GM12892 (cell line): ENCODE measurements at regions not wholly inside any gene's neighbourhood (a gene's known extent, or its start where the extent isn't known, plus 50 kb on each side); places are given as distances from the start of the nearest gene placed in this dataset.
"Not testable (repeated sequence)": the region's sequence is repeated elsewhere in the genome, so short reads cannot be mapped to it uniquely, and the experiment has no call there.

Experiments
- DNase-seq: peaks from one replicate; pipeline ENCODE4 v3.0.0; 2011; ENCODE audit not compliant: insufficient read length
- FAIRE-seq: peaks from 2 replicates; lab custom pipeline; 2011; peaks lifted over from hg19 to GRCh38; lab: Jason Lieb, UNC
- POLR2A ChIP-seq: IDR thresholded peaks from 2 replicates; pipeline ENCODE4 v1.6.1; 2011; ENCODE audit warnings: low read depth, low read length, control low read depth
- POLR2AphosphoS5 ChIP-seq: IDR thresholded peaks from 2 replicates; pipeline ENCODE4 v1.6.1; 2011; ENCODE audit warnings: low read depth, low read length, control low read depth
- TAF1 ChIP-seq: IDR thresholded peaks from 2 replicates; pipeline ENCODE4 v1.6.1; 2011; ENCODE audit warnings: low read depth, mild to moderate bottlenecking, control low read depth, low read length, borderline replicate concordance

GRCh38 chr14:28820677-28821076 lies 54.1 kb downstream of the FOXG1 start:
- no peak for FAIRE-seq
- DNase-seq: no peak
- no peak for TF ChIP-seq POLR2AphosphoS5
- TF ChIP-seq TAF1: no peak

GRCh38 chr14:28821993-28822392 lies 55.4 kb downstream of the FOXG1 start:
- TF ChIP-seq POLR2AphosphoS5 (no peak), POLR2A (no peak), TAF1 (no peak)
- DNase-seq (no peak), FAIRE-seq (no peak)

GRCh38 chr14:28823245-28823644 lies 56.7 kb downstream of the FOXG1 start:
- TF ChIP-seq TAF1 (no peak), POLR2A (no peak), POLR2AphosphoS5 (no peak)
- DNase-seq: no peak
- FAIRE-seq: no peak

GRCh38 chr14:28830115-28830534 lies 63.5 kb downstream of the FOXG1 start:
- DNase-seq (no peak), FAIRE-seq (no peak)
- TF ChIP-seq TAF1 (no peak), POLR2A (no peak), POLR2AphosphoS5 (no peak)

- FAIRE-seq (peak; percentile 92), DNase-seq (peak; percentile 0)
- no peak for TF ChIP-seq TAF1
- TF ChIP-seq POLR2AphosphoS5: no peak
- TF ChIP-seq POLR2A: no peak
Measured at GRCh38 chr14:28831126-28831525, 64.5 kb downstream of the FOXG1 start.

- not testable (repeated sequence) for FAIRE-seq
Measured at GRCh38 chr14:28842569-28842968, 76.0 kb downstream of the FOXG1 start.

GRCh38 chr14:28867571-28867970 lies 101.0 kb downstream of the FOXG1 start:
- TF ChIP-seq POLR2A: no peak
- TF ChIP-seq POLR2AphosphoS5: no peak
- no peak for TF ChIP-seq TAF1
- DNase-seq: no peak
- no peak for FAIRE-seq

More at GRCh38 chr14:28842569-28842968, 76.0 kb downstream of the FOXG1 start:
- DNase-seq: not testable (repeated sequence)

GRCh38 chr14:28870033-28870564 lies 103.5 kb downstream of the FOXG1 start:
- FAIRE-seq: no peak
- TF ChIP-seq TAF1: no peak
- TF ChIP-seq POLR2AphosphoS5: no peak
- no peak for TF ChIP-seq POLR2A
- no peak for DNase-seq

GRCh38 chr14:28875934-28876571 lies 109.5 kb downstream of the FOXG1 start:
- FAIRE-seq (no peak), DNase-seq (no peak)
- no peak for TF ChIP-seq POLR2AphosphoS5
- TF ChIP-seq POLR2A: no peak
- no peak for TF ChIP-seq TAF1

- no peak for DNase-seq
- no peak for FAIRE-seq
- no peak for TF ChIP-seq TAF1
- TF ChIP-seq POLR2AphosphoS5: no peak
- no peak for TF ChIP-seq POLR2A
Measured at GRCh38 chr14:28876572-28876945, 110.0 kb downstream of the FOXG1 start.

- DNase-seq: no peak
- TF ChIP-seq POLR2AphosphoS5: no peak
- TF ChIP-seq POLR2A: no peak
- no peak for TF ChIP-seq TAF1
- FAIRE-seq: no peak
Measured at GRCh38 chr14:28877923-28878322, 111.3 kb downstream of the FOXG1 start.

- FAIRE-seq: no peak
- no peak for DNase-seq
- no peak for TF ChIP-seq POLR2AphosphoS5
- no peak for TF ChIP-seq POLR2A
- TF ChIP-seq TAF1: no peak
Measured at GRCh38 chr14:28879573-28879996, 113.0 kb downstream of the FOXG1 start.

- FAIRE-seq (peak; percentile 46), DNase-seq (no peak)
- TF ChIP-seq TAF1: no peak
- no peak for TF ChIP-seq POLR2A
- TF ChIP-seq POLR2AphosphoS5: no peak
Measured at GRCh38 chr14:28886940-28887339, 120.4 kb downstream of the FOXG1 start.

GRCh38 chr14:28895389-28895788 lies 128.8 kb downstream of the FOXG1 start:
- TF ChIP-seq POLR2AphosphoS5 (no peak), TAF1 (no peak), POLR2A (no peak)
- FAIRE-seq: no peak
- no peak for DNase-seq
